CD8-positive, alpha-beta memory T cell (primary cell): ENCODE measurements at regions not wholly inside any gene's neighbourhood (a gene's known extent, or its start where the extent isn't known, plus 50 kb on each side); places are given as distances from the start of the nearest gene placed in this dataset.

ENCODE experiments used
- CTCF ChIA-PET: fragments of 350-600 bp; sonication (Branson Sonifier 250); formaldehyde crosslinking; loops from one replicate; lab custom pipeline; 2021; ENCODE audit warnings: antibody characterized with exemption; lab: Charles Lee
- POLR2A ChIA-PET: fragments of 350-600 bp; sonication (Branson Sonifier 250); formaldehyde crosslinking; loops from one replicate; lab custom pipeline; 2021; ENCODE audit warnings: antibody characterized with exemption; lab: Charles Lee
- DNase-seq, 5 donors: peaks; one replicate each; pipeline versions ENCODE4 v3.0.0 to v3.0.0-alpha.2; 2020 to 2022; ENCODE audit warnings: mixed read lengths in 1 of 5
- H3K27ac ChIP-seq: one replicate; pipeline ENCODE4 v1.7.0; 2013; ENCODE audit warnings: low read depth, mild to moderate bottlenecking, low read length, moderate library complexity
- H3K27me3 ChIP-seq: 2 replicates; pipeline ENCODE4 v1.7.0; 2013; ENCODE audit warnings: low read length, mild to moderate bottlenecking; ENCODE audit not compliant: insufficient read depth, poor library complexity, severe bottlenecking
- H3K36me3 ChIP-seq: 2 replicates; pipeline ENCODE4 v1.7.0; 2013; ENCODE audit warnings: mild to moderate bottlenecking, low read length, moderate library complexity; ENCODE audit not compliant: insufficient read depth
- H3K4me1 ChIP-seq: 2 replicates; pipeline ENCODE4 v1.7.0; 2013; ENCODE audit warnings: mild to moderate bottlenecking, low read length, moderate library complexity; ENCODE audit not compliant: insufficient read depth
- H3K4me3 ChIP-seq: 2 replicates; pipeline ENCODE4 v1.7.0; 2013; ENCODE audit warnings: mild to moderate bottlenecking, low read length
- H3K9me3 ChIP-seq: 2 replicates; pipeline ENCODE4 v1.7.0; 2013; ENCODE audit warnings: mild to moderate bottlenecking, low read length
- H3K27ac Mint-ChIP-seq, 8 donors: one replicate each; pipeline ENCODE4 v1.8.0; 2020 to 2021; ENCODE audit warnings: mixed read lengths in 8 of 8, mild to moderate bottlenecking in 6 of 8, inconsistent platforms in 3 of 8, moderate library complexity in 3 of 8
- H3K27me3 Mint-ChIP-seq, 2 donors: one replicate each; pipeline ENCODE4 v1.8.0; 2020 to 2021; ENCODE audit warnings: mixed read lengths in 2 of 2, mild to moderate bottlenecking in 1 of 2, moderate library complexity in 1 of 2
- H3K36me3 Mint-ChIP-seq, 3 donors: one replicate each; pipeline ENCODE4 v1.8.0; 2020 to 2021; ENCODE audit warnings: mixed read lengths in 3 of 3, inconsistent platforms in 1 of 3, mild to moderate bottlenecking in 1 of 3
- H3K4me1 Mint-ChIP-seq, 3 donors: one replicate each; pipeline ENCODE4 v1.8.0; 2020 to 2021; ENCODE audit warnings: mixed read lengths in 3 of 3, inconsistent platforms in 1 of 3, mild to moderate bottlenecking in 1 of 3
- H3K4me3 Mint-ChIP-seq, 7 donors: one replicate each; pipeline ENCODE4 v1.8.0; 2020 to 2021; ENCODE audit warnings: mixed read lengths in 7 of 7, mild to moderate bottlenecking in 6 of 7, moderate library complexity in 4 of 7, inconsistent platforms in 2 of 7
- H3K9me3 Mint-ChIP-seq, 5 donors: one replicate each; pipeline ENCODE4 v1.8.0; 2020 to 2022; ENCODE audit warnings: mixed read lengths in 5 of 5, mild to moderate bottlenecking in 3 of 5, moderate library complexity in 2 of 5, inconsistent platforms in 1 of 5

DNA sequence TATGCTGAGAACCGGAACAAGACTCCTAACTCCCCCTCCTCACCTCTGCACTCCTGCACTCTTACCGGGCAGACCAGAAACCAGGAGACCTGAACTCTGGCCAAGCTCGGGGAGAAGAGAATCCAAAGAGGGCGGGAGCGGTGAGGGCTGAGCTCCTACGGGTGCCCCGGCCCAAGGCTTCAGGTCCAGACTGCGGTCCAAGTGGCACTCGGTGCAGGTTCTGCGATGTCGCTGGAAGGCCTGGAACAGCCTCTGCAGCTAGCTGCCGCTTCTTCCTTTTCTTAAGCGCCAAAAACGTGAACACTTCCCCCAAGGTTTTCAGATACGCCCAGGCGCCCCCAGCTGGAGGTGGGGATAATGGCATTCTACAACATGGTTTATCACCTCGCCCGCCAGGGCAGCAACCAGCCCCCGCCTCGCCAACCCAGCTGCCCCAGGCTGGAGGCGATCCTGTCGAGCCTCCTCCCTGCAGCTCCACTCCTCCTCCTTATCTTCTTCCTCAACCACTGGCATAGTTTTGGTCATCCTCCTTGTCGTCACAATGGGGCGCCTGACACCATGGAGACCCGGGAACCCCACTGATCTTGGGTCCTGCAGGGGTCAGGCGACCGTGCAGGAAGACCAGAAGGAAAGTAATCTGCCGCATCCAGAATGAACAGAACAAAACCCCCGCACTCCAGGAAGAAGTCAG, 1735.9 kb downstream of the TP53TG3F start:
- Mint-ChIP-seq H3K9me3 (peaks cover 7 to 46% (median 21%) of the 10 kb centered on the region in 5 donors), H3K4me1 (no peaks in the 10 kb centered on the region), H3K4me3 (no peak overlapping the region), H3K27me3 (peaks cover 0 to 2% of the 10 kb centered on the region in 2 donors), H3K36me3 (no peaks in the 10 kb centered on the region), H3K27ac (no peak overlapping the region)
- ChIA-PET POLR2A (no interaction called here), CTCF (no interaction called here)
- H3K36me3 ChIP-seq, result no peaks in the 10 kb centered on the region
- no peak overlapping the region for H3K27ac ChIP-seq
- H3K9me3 ChIP-seq, result no peaks in the 10 kb centered on the region
- no peaks in the 10 kb centered on the region for H3K4me1 ChIP-seq
- H3K27me3 ChIP-seq, result no peaks in the 10 kb centered on the region
- H3K4me3 ChIP-seq, result no peak overlapping the region
- DNase-seq, result no peak

DNA sequence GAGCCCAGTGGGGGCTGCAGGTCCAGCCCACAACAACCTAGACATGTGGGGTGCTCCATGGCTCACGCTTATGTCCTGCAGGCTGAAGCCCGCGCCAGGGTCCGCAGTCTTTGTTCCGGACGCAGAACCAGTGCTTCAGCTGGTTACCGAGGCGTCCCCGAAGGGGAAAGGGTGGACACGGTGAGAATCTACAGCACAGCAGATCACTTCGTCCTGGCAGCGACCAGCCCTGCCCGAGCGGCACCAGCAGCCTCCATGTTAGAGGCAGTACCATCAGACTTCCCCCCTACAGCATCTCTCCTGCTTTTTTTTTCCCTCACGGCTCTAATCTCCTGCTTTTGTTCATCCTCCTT, 1736.4 kb downstream of the TP53TG3F start:
- no peaks in the 10 kb centered on the region for H3K9me3 ChIP-seq
- H3K36me3 ChIP-seq, result no peaks in the 10 kb centered on the region
- H3K4me3 ChIP-seq, result no peak overlapping the region
- peaks cover 7 to 47% (median 21%) of the 10 kb centered on the region in 5 donors for H3K9me3 Mint-ChIP-seq
- H3K27me3 Mint-ChIP-seq, result peaks cover 0 to 2% of the 10 kb centered on the region in 2 donors
- CTCF ChIA-PET, result no interaction called here
- no peak overlapping the region for H3K27ac ChIP-seq
- no peaks in the 10 kb centered on the region for H3K4me1 ChIP-seq
- H3K27ac Mint-ChIP-seq, result no peak overlapping the region
- H3K4me3 Mint-ChIP-seq, result no peak overlapping the region
- no peaks in the 10 kb centered on the region for H3K36me3 Mint-ChIP-seq
- H3K27me3 ChIP-seq, result no peaks in the 10 kb centered on the region
- no peak for DNase-seq
- POLR2A ChIA-PET, result no interaction called here
- H3K4me1 Mint-ChIP-seq, result no peaks in the 10 kb centered on the region

DNA sequence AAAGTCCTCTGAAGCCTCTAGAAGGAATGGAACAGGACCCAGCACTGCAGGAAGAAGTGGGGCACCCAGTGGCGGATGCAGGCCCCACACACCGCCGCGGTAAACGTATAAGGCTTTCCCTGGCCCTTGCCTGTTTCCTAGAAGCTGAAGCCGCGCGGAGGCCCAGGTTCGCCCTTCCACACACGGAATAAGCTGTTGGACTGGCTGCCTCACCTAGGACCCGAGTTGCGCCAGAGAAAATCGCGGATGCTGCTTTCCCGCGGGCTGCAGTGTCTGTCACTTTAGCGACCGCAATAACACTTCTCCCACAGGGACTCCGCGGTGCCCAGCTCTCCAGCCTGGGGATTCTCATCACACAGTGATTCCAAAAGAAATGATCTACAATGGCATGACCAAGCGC, 1736.9 kb downstream of the TP53TG3F start:
- DNase-seq, result no peak
- no peak overlapping the region for H3K4me3 Mint-ChIP-seq
- POLR2A ChIA-PET, result no interaction called here
- Histone ChIP-seq H3K4me1 (no peaks in the 10 kb centered on the region), H3K9me3 (no peaks in the 10 kb centered on the region), H3K27me3 (no peaks in the 10 kb centered on the region), H3K27ac (no peak overlapping the region), H3K4me3 (no peak overlapping the region), H3K36me3 (no peaks in the 10 kb centered on the region)
- no peaks in the 10 kb centered on the region for H3K4me1 Mint-ChIP-seq
- peaks cover 0 to 2% of the 10 kb centered on the region in 2 donors for H3K27me3 Mint-ChIP-seq
- H3K9me3 Mint-ChIP-seq, result peaks cover 7 to 47% (median 23%) of the 10 kb centered on the region in 5 donors
- H3K36me3 Mint-ChIP-seq, result no peaks in the 10 kb centered on the region
- CTCF ChIA-PET, result no interaction called here
- H3K27ac Mint-ChIP-seq, result no peak overlapping the region

DNA sequence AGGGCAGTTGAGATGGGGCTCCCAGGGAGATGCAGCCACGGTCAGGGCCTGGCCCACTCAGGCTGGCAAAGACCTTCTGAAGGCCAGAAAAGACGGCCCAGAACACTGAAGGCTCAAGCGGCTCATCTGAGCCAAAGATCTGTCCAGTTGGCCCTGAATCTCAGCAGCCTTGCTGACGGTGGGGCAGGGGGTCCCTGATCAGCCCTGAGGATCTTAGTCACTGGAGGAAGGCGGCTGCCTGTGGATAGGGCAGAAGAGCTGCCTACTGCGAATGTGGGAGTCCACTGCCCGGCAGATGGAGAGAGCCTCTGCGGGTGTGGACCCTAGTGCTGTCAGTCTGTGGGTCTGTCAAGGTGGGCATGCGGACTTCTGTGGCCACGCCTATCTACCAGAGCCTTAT, 1738.2 kb downstream of the TP53TG3F start:
- no peak overlapping the region for H3K4me3 Mint-ChIP-seq
- H3K4me1 Mint-ChIP-seq, result peaks cover 0 to 2% (median 0%) of the 10 kb centered on the region in 3 donors
- H3K27me3 Mint-ChIP-seq, result peaks cover 0 to 2% of the 10 kb centered on the region in 2 donors
- Histone ChIP-seq H3K9me3 (no peaks in the 10 kb centered on the region), H3K4me3 (no peak overlapping the region), H3K27me3 (no peaks in the 10 kb centered on the region), H3K36me3 (no peaks in the 10 kb centered on the region), H3K4me1 (no peaks in the 10 kb centered on the region), H3K27ac (no peak overlapping the region)
- peaks cover 10 to 51% (median 27%) of the 10 kb centered on the region in 5 donors for H3K9me3 Mint-ChIP-seq
- H3K27ac Mint-ChIP-seq, result no peak overlapping the region
- CTCF ChIA-PET, result no interaction called here
- no peaks in the 10 kb centered on the region for H3K36me3 Mint-ChIP-seq
- DNase-seq, result no peak
- POLR2A ChIA-PET, result no interaction called here

DNA sequence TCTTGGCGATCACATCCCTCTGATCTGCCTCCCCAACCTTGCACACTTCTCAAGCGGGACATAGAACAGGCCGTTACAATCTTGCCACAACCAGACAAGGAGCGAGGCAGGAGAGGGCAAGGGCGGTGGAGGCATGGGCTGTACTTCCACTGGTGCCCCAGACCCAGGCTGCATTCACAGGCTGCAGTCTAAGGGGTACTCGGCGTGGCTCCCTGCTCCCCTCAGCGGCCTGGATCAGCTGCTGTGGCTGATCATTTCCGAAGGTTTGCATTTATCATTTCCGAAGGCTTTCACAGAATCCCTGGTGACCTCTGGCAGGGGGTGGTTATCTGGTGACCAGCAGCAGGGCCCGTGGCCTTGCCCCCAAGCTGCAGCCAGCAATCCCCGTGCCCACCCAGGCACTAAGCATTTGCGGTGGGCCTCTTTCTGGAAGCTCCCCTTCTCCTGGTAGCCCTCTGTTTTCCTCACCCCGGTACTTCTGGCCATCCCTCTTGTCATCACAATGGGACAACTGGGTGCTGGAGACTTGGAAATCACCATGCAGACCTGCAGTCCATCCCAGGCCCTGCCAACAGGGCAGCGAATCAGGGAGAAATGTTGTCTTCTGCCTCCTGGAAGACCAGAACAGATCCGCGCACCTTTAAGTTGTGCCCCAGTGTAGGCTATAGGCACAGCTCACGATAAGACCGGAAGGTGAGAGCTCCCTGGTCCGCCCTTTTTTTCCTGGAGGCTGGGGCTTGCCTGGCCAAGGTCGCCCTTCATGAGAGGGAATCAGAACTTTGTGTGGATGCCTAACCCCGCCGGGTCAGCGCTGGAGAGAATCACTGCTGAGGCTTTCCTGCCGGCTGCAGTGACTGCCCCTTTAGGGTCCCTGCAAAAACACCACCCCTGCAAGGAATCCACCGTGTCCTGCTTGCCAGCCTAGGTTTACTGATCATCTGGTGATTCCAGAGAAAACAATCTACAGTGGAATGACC, 1739.1 kb downstream of the TP53TG3F start:
- H3K27me3 Mint-ChIP-seq, result peaks cover 0 to 2% of the 10 kb centered on the region in 2 donors
- no peaks in the 10 kb centered on the region for H3K9me3 ChIP-seq
- no peak overlapping the region for H3K27ac ChIP-seq
- peaks cover 10 to 47% (median 27%) of the 10 kb centered on the region in 5 donors for H3K9me3 Mint-ChIP-seq
- no peaks in the 10 kb centered on the region for H3K36me3 ChIP-seq
- H3K4me1 Mint-ChIP-seq, result peaks cover 0 to 2% (median 0%) of the 10 kb centered on the region in 3 donors
- no peaks in the 10 kb centered on the region for H3K36me3 Mint-ChIP-seq
- POLR2A ChIA-PET, result no interaction called here
- DNase-seq, result no peak
- H3K27ac Mint-ChIP-seq, result no peak overlapping the region
- H3K27me3 ChIP-seq, result no peaks in the 10 kb centered on the region
- CTCF ChIA-PET, result no interaction called here
- no peak overlapping the region for H3K4me3 ChIP-seq
- H3K4me1 ChIP-seq, result no peaks in the 10 kb centered on the region
- no peak overlapping the region for H3K4me3 Mint-ChIP-seq

DNA sequence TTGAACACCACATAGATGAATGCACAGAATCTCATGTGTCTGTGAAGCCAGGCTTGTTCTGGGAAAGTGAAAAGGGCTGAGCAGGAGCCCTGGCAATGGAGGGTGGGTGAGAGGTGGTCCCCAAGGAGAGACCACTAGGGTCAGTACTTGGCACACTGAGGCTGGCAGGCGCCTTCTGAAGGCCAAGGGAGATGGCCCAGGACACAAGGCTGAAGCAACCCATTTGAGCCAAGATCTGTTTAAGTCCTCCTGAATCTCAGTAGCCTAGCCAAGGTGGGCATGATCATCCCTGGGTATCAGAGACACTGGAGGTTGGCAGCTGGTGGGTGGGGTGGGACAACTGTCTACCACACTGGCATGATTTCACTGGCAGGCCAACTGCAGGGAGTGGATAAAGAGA, 1741.2 kb downstream of the TP53TG3F start:
- Mint-ChIP-seq H3K9me3 (peaks cover 6 to 38% (median 20%) of the 10 kb centered on the region in 5 donors), H3K36me3 (no peaks in the 10 kb centered on the region), H3K4me3 (no peak overlapping the region), H3K4me1 (peaks cover 0 to 2% (median 0%) of the 10 kb centered on the region in 3 donors), H3K27me3 (peaks cover 0 to 2% of the 10 kb centered on the region in 2 donors), H3K27ac (no peak overlapping the region)
- no peak overlapping the region for H3K27ac ChIP-seq
- no peak for DNase-seq
- no peaks in the 10 kb centered on the region for H3K36me3 ChIP-seq
- CTCF ChIA-PET, result no interaction called here
- no peaks in the 10 kb centered on the region for H3K27me3 ChIP-seq
- H3K4me1 ChIP-seq, result no peaks in the 10 kb centered on the region
- H3K4me3 ChIP-seq, result no peak overlapping the region
- POLR2A ChIA-PET, result no interaction called here
- no peaks in the 10 kb centered on the region for H3K9me3 ChIP-seq

DNA sequence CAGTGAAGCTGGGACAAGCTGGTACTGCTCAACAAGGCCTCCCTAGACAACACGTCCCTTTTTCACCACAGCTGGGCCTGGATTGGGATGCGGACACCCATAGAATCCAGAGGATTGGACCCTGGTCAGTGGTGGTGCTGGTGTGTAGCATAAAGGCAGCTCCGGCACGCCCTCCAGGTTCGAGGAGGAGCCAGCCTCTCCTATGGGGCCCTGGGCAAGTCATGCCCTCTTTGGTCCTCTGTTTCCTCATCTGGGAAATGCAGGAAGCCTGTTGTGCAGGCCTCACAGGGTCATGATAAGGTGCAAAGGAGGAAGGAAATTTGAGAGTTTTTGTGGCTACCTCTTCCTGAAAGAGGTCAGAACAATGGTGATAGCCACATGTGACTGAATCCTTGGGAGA, 1741.7 kb downstream of the TP53TG3F start:
- no peak for DNase-seq
- POLR2A ChIA-PET, result no interaction called here
- peaks cover 0 to 2% of the 10 kb centered on the region in 2 donors for H3K27me3 Mint-ChIP-seq
- peaks cover 9 to 35% (median 18%) of the 10 kb centered on the region in 5 donors for H3K9me3 Mint-ChIP-seq
- Histone ChIP-seq H3K36me3 (no peaks in the 10 kb centered on the region), H3K27ac (no peak overlapping the region), H3K27me3 (no peaks in the 10 kb centered on the region), H3K4me1 (no peaks in the 10 kb centered on the region), H3K4me3 (no peak overlapping the region), H3K9me3 (no peaks in the 10 kb centered on the region)
- H3K4me1 Mint-ChIP-seq, result peaks cover 0 to 4% (median 0%) of the 10 kb centered on the region in 3 donors
- H3K27ac Mint-ChIP-seq, result no peak overlapping the region
- CTCF ChIA-PET, result no interaction called here
- no peak overlapping the region for H3K4me3 Mint-ChIP-seq
- no peaks in the 10 kb centered on the region for H3K36me3 Mint-ChIP-seq

DNA sequence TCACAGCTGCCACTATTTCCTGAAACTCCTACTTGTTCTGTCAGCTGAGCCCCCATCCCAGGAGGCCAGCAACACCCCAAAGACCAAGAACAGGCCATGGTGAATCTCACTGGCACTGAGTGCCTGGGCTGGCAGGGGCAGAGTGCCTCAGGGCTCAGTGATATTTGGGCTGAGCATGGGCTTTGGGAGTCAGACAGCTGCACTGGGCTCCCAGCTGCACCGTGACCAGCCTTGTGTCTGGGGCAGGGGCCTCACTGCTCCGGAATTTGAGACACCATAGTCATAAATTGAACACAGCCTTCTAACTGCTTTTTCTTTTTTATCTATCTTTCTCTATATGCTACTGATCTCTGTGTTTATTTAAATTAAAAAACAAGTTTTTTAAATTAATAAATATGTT, 1744.2 kb downstream of the TP53TG3F start:
- H3K4me3 Mint-ChIP-seq, result no peak overlapping the region

More for the DNA sequence above, 1744.2 kb downstream of the TP53TG3F start:
- Histone ChIP-seq H3K36me3 (no peaks in the 10 kb centered on the region), H3K9me3 (no peaks in the 10 kb centered on the region), H3K27me3 (no peaks in the 10 kb centered on the region), H3K4me3 (no peak overlapping the region), H3K27ac (no peak overlapping the region), H3K4me1 (no peaks in the 10 kb centered on the region)
- DNase-seq, result no peak
- no peaks in the 10 kb centered on the region for H3K36me3 Mint-ChIP-seq
- ChIA-PET CTCF (no interaction called here), POLR2A (no interaction called here)
- peaks cover 0 to under 1% of the 10 kb centered on the region in 2 donors for H3K27me3 Mint-ChIP-seq
- H3K27ac Mint-ChIP-seq, result no peak overlapping the region
- peaks cover 0 to 4% (median 0%) of the 10 kb centered on the region in 3 donors for H3K4me1 Mint-ChIP-seq
- H3K9me3 Mint-ChIP-seq, result peaks cover 10 to 19% (median 18%) of the 10 kb centered on the region in 5 donors
